ENCODE measurements at regions not wholly inside any gene's neighbourhood (a gene's known extent, or its start where the extent isn't known, plus 50 kb on each side); places are given as distances from the start of the nearest gene placed in this dataset.

DNA sequence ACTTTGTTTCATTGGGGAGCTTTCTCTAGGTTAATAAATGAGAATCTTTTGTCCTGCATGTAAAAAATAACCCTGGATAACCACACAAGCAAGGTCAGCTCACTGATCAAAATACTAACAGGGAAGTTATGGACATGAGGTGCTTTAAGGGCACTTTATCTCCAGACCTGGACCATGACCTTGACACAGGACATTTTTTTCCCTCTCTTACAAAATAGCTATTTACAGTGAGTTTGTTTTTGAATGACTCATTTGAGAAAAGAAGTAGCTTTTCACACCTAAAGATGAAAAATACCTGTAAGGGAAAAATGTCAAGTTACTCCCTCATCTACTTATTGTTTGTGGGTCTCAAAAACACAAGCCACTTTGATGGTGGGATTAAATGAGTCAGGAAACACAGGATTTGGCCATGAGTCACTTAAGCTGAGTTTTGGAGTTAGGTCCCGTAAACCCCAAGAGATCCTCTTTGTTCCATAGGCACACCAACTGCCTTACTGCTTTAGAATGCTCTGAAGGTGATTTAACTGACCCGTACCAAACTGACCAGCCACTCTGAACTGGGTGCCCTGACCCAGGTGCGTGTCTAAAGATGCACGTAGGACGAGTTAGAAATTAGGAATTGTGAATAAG lies 479.3 kb upstream of the NXPH2 start:
- H3K4me3 Mint-ChIP-seq (ENCODE audit: low read depth) = no peak overlapping the region

DNA sequence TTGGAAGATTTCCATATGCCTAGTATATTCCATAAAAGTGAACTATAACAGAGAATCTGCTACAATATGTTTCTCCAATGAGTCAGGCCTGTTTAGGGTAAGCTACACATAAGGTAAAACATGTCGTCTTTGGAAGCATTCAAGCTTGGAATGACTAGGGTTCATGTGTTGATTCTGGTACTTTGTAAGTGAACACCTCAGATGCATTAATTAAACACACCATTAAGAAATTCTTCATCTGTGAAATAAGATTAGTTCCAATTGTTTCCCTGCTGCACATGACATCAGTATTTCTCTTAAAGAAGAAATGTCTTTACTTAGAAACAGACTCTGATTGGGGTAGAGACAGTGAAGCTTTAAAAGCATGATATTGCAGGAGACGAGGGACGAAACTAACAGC lies 461.1 kb upstream of the NXPH2 start:
- DNase-seq (ENCODE audit: low spot score, unreplicated experiment) = no peak
- TF ChIP-seq, protein P1, sequence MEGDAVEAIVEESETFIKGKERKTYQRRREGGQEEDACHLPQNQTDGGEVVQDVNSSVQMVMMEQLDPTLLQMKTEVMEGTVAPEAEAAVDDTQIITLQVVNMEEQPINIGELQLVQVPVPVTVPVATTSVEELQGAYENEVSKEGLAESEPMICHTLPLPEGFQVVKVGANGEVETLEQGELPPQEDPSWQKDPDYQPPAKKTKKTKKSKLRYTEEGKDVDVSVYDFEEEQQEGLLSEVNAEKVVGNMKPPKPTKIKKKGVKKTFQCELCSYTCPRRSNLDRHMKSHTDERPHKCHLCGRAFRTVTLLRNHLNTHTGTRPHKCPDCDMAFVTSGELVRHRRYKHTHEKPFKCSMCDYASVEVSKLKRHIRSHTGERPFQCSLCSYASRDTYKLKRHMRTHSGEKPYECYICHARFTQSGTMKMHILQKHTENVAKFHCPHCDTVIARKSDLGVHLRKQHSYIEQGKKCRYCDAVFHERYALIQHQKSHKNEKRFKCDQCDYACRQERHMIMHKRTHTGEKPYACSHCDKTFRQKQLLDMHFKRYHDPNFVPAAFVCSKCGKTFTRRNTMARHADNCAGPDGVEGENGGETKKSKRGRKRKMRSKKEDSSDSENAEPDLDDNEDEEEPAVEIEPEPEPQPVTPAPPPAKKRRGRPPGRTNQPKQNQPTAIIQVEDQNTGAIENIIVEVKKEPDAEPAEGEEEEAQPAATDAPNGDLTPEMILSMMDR (IDR thresholded peaks at IDR 0.05; ENCODE audit: unreplicated experiment) = no peak
- no peaks in the 10 kb centered on the region for H3K4me1 Mint-ChIP-seq (ENCODE audit: low read depth)
- H3K27me3 Mint-ChIP-seq = no peaks in the 10 kb centered on the region
- H3K27ac Mint-ChIP-seq = no peak overlapping the region
- H3K4me3 Mint-ChIP-seq (ENCODE audit: low read depth) = no peak overlapping the region
- H3K9me3 Mint-ChIP-seq (ENCODE audit: low read depth) = no peaks in the 10 kb centered on the region
- no peaks in the 10 kb centered on the region for H3K36me3 Mint-ChIP-seq (ENCODE audit: insufficient read depth)

More for the DNA sequence above, 479.3 kb upstream of the NXPH2 start:
- H3K27ac Mint-ChIP-seq = no peak overlapping the region
- TF ChIP-seq, protein P1 (IDR thresholded peaks at IDR 0.05; ENCODE audit: unreplicated experiment) = no peak
- no peak for DNase-seq (ENCODE audit: low spot score, unreplicated experiment)
- peaks cover 3% of the 10 kb centered on the region for H3K9me3 Mint-ChIP-seq (ENCODE audit: low read depth)
- no peaks in the 10 kb centered on the region for H3K36me3 Mint-ChIP-seq (ENCODE audit: insufficient read depth)
- no peaks in the 10 kb centered on the region for H3K4me1 Mint-ChIP-seq (ENCODE audit: low read depth)
- no peaks in the 10 kb centered on the region for H3K27me3 Mint-ChIP-seq

DNA sequence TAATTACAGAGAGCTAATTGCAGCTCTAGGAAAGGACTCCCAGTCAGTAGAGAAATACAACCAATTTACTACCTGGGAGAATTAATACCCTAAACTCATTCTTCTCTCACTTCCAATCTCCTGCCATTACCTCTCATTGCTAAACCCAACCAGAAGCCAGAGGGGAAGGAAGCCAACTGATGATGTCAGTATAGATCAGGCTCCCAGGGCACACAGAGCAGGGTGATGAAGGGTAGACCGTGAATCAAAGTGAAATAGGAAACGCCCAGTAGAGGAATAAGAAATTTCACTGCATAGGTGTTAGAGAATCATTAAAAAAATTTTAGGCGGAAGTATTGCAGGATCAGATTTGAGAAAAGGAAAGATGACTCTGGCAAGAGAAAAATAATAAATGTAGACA lies 456.8 kb upstream of the NXPH2 start:
- Mint-ChIP-seq H3K27me3 (no peaks in the 10 kb centered on the region), H3K27ac (no peak overlapping the region), H3K4me1 (ENCODE audit: low read depth) (peaks cover 4% of the 10 kb centered on the region), H3K9me3 (ENCODE audit: low read depth) (no peaks in the 10 kb centered on the region), H3K4me3 (ENCODE audit: low read depth) (no peak overlapping the region), H3K36me3 (ENCODE audit: insufficient read depth) (no peaks in the 10 kb centered on the region)
- TF ChIP-seq, protein P1 (IDR thresholded peaks at IDR 0.05; ENCODE audit: unreplicated experiment) = no peak
- no peak for DNase-seq (ENCODE audit: low spot score, unreplicated experiment)

DNA sequence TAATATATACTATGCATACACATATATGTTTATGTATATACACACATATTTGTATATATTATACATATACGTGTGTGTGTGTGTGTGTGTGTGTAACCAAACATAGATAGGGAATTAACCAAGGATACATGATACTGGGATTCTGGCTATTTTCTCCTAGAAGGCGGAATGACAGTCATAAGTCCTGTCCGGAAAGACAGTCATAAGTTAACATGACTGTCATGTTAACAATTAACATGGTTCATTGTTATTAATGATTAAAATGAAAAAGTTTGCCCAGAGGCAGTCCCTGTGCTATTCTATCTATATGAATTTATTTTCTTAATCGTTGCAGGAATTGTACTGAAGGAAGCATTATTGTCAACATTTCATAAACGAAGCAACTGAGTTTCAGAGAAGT lies 450.7 kb upstream of the NXPH2 start:
- TF ChIP-seq, protein P1 (IDR thresholded peaks at IDR 0.05; ENCODE audit: unreplicated experiment) = no peak
- no peak overlapping the region for H3K27ac Mint-ChIP-seq
- H3K36me3 Mint-ChIP-seq (ENCODE audit: insufficient read depth) = no peaks in the 10 kb centered on the region
- DNase-seq (ENCODE audit: low spot score, unreplicated experiment) = no peak
- peaks cover 4% of the 10 kb centered on the region for H3K4me1 Mint-ChIP-seq (ENCODE audit: low read depth)
- no peaks in the 10 kb centered on the region for H3K27me3 Mint-ChIP-seq
- H3K9me3 Mint-ChIP-seq (ENCODE audit: low read depth) = no peaks in the 10 kb centered on the region
- no peak overlapping the region for H3K4me3 Mint-ChIP-seq (ENCODE audit: low read depth)

- H3K4me3 Mint-ChIP-seq (ENCODE audit: low read depth) = no peak overlapping the region
- no peaks in the 10 kb centered on the region for H3K27me3 Mint-ChIP-seq
- H3K36me3 Mint-ChIP-seq (ENCODE audit: insufficient read depth) = no peaks in the 10 kb centered on the region
- H3K9me3 Mint-ChIP-seq (ENCODE audit: low read depth) = no peaks in the 10 kb centered on the region
- H3K27ac Mint-ChIP-seq = no peak overlapping the region
- H3K4me1 Mint-ChIP-seq (ENCODE audit: low read depth) = no peaks in the 10 kb centered on the region
- no peak for DNase-seq (ENCODE audit: low spot score, unreplicated experiment)
- TF ChIP-seq, protein P1 (IDR thresholded peaks at IDR 0.05; ENCODE audit: unreplicated experiment) = no peak
Observed at GRCh38 chr2:139228276-139228675, 448.1 kb upstream of the NXPH2 start.
